Hematopoietic multipotent progenitor cell (in vitro differentiated cells): ENCODE measurements at regions not wholly inside any gene's neighbourhood (a gene's known extent, or its start where the extent isn't known, plus 50 kb on each side); places are given as distances from the start of the nearest gene placed in this dataset.
"Not testable (repeated sequence)": the region's sequence is repeated elsewhere in the genome, so short reads cannot be mapped to it uniquely, and the experiment has no call there.

Source experiments
- DNase-seq, 3 donors: peaks; one replicate each; pipeline ENCODE4 v3.0.0-alpha.2; 2011 to 2015; ENCODE audit warnings: low read depth in 2 of 3, low spot score in 2 of 3

DNA sequence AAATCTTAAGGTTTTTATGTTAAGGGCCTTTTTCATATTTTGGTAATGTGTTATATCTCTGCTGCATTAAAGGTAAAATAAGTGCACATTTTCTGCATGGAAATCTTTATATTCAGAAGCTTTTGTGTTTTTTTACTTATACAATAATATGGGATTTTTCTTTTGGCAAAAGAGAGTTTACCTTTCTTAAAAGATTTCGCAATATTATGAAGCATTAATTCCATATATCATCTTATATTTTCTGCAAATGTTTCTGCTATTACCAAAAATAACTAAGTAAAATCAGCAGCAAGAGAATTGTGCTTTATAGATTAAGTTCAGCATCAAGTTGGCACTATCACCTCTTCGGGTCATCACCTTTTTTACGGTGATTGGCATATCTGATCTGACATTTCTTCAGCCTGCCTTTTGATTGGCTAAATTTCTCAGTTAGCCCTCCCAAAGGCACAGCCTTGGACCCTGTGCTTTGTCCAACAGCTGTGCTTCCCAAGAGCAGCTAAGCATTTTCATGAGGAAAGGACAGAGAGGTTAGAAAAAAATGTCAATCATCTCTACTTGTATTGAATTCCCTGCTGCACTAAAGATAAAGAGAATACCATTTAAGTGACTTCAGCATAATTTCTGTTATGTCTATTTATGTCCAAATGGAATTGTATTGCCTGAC is 767.1 kb upstream of the PRMT6 start:
- DNase-seq: no peak

DNA sequence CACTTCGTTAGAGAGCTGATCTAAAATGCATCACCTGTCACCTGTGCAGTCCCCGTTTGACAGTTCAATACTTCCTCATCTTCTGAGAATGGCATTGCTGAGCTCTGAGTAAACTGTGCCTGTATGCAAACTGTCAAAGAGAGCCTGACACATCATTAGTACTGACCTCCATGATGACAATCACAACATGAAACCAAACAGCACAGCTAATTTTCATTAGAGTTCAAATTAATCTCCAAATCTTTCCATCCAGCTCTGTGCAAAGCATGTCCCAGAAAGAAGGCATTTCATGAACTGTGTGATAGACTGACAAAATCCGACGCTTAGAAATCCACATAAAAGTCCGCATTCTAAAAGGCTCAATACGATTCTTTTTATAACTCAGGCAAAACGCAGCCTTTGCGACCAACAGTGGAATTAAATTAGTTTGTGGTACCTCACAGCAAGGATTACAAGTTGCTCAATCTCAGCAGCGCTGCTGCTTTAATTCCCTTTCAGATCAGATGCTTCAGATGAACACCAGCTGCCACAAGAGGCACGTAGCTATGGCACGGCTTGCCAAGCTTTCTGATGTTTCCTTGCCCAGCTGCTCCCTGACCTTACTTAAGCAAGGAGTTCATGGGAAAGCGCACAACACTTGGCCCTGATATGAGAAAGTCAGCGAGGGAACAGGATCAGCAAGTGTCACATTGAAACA is 765.5 kb upstream of the PRMT6 start:
- no peak for DNase-seq

DNA sequence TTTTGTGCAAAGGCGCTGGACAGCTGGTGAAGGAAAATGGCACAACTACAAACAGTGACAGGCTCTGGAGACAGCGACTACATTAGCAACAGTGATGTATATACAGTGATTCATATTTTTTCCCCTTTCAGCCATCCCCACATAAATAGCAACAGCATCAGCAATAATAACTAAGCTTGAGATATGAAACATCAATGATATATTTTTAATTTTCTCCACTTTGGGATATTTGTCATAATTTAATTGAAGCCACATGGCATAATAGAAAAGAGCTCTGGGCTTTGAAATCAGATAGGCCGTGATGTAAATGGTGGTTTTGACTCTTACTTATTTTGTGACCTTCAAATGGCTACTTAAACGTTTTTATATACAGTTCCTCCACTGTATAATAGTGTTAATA is 764.3 kb upstream of the PRMT6 start:
- no peak for DNase-seq

- no peak for DNase-seq
Observed at GRCh38 chr1:106296431-106296830, 760.0 kb upstream of the PRMT6 start.

DNA sequence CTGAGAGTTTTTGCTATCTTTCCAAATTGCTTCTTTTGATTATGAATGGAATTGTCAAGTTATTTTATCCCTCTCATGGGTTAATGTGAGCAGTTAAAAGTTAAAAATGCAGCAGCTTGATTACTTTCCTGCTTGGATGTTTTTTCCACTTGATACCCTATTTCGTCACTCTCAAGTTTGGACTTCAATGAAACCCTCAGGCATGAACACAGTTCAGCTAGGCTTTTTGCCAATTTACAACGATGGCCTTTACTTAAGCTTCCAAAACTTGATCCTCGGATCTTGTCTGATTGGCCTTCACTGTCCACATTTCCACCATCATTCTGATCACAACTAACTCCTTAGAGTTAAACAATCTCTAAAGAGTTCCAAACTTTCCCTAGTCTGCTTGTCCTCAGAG is 752.4 kb upstream of the PRMT6 start:
- DNase-seq: no peak

- DNase-seq: no peak
Observed at GRCh38 chr1:106319612-106320011, 736.9 kb upstream of the PRMT6 start.

DNA sequence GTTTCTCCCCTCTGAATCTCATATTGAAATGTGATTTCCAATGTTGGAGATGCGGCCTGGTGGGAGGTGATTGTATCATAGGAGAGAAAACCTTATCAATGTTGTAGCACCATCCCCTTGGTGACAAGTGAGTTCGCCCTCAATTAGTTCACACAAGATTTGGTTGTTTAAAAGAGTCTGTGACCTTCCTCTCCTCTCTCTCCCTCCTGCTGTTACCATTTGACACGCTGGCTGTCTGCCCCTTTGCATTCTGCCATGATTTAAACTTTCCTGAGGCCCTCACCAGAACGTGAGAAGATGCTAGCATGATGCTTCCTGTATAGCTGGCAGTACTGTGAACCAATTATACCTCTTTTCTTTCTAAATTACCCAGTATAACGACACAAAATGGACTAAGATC is 730.9 kb upstream of the PRMT6 start:
- no peak for DNase-seq

DNA sequence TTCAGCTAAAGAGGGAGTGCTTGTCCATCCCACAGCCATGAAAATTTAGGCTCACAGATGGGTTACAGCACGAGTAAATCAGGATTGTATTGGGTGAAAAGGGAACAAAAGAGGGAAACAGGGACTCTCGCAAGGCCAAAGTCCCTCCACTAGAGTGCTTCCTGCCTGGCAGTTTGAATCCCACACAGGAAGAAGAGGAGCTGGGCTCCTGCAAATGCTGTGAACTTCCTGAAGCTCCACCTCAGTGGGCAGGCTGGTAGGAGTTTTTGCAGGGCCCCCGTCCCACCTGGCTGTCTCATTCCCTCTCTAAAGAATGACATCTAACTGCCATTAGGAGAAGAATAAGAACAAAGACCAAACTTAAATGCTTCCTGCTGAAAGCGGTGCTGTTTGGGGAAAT is 712.0 kb upstream of the PRMT6 start:
- DNase-seq: no peak

DNA sequence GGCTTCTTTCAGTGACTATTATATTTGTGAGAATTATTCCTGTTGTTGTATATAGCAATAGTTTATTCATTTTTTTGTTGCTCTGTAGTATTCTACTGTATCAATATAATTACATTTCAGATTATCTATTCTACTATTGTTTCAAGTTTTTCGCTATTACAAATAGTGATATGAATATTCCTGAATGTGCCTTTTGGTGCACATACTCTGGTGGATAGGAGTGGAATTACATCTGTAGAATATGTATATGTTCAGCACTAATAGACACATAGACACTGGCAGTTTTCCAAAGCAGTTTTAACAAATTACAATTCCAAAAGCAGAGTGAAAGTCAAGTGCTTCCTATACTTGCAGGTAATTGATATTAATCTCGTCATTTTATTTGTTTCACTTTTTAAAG is 696.2 kb upstream of the PRMT6 start:
- DNase-seq: no peak

DNA sequence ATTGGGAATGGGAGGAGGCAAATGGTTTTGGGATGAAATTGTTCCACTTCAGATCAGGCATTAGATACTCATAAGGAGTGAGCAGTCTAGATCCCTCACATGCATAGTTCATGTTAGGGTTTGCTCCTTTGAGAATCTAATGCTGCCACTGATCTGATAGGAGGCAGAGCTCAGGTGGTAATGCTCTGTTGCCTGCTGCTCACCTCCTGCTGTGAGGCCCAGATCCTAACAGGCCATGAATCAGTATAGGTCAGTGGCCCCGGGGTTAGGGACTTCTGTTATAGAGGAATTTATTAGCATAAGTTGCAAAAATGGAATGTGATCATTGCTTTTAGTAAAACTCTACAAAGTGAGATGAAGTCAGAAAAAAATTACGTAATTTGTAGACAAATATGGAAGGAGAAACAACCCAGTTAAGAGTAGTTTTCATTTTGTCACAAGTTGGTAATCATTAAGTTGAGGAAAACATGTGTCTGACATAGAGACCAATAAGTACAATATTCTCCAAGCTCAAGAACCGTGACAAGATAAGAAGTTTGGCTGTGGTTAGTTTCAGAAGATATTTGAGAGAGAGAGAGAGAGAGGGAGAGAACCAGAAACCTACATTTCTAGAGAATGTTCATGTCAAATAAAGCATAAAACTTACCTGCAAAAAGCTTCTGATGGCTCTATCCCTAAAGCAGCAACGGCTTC is 689.7 kb upstream of the PRMT6 start:
- DNase-seq: no peak

GRCh38 chr1:106378261-106378660 is 678.2 kb upstream of the PRMT6 start:
- no peak for DNase-seq

- DNase-seq: no peak
Observed at GRCh38 chr1:106380772-106381171, 675.7 kb upstream of the PRMT6 start.

- not testable (repeated sequence) for DNase-seq
Observed at GRCh38 chr1:106389160-106389559, 667.3 kb upstream of the PRMT6 start.

GRCh38 chr1:106393046-106393445 is 663.4 kb upstream of the PRMT6 start:
- DNase-seq: no peak

- no peak for DNase-seq
Observed at GRCh38 chr1:106396020-106396419, 660.5 kb upstream of the PRMT6 start.

- DNase-seq: no peak
Observed at GRCh38 chr1:106398391-106398790, 658.1 kb upstream of the PRMT6 start.

DNA sequence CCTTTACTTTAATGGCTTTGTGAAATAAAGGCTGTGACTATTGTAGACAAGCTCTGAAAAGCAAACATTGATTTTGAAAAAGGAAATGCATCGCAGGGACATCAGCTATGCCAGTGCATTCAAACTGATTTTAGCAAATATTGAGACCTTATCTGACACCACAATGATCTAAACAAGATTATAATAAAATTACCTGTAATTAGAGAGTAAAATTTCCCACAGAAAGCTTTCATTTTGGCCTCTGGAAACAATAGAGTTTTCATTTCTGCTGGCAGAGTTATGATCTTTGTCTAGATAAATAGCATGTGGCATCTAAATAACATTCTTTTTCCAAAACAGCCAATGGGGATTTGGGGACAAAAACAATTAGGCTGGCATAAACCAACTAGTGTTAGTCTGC is 650.4 kb upstream of the PRMT6 start:
- no peak for DNase-seq

- not testable (repeated sequence) for DNase-seq
Observed at GRCh38 chr1:106412321-106412720, 644.2 kb upstream of the PRMT6 start.

DNA sequence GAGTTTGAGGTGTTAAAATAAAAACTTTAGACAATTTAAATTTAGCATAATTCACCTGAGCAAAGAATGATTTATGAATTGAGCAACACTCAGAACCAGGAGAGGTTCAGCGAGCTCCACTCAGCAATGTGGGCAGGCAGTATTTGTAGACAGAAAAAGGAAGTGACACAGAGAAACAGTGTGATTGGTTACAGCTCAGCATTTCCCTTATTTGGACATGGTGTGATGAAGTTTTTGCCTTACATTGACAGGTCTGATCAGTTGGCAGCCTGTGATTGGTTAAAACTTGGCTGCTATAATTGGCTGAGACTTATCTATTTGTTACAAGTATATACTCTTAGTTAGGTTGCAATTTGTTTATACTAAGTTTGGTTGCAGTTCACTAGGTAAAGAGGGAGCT is 621.2 kb upstream of the PRMT6 start:
- DNase-seq: no peak

DNA sequence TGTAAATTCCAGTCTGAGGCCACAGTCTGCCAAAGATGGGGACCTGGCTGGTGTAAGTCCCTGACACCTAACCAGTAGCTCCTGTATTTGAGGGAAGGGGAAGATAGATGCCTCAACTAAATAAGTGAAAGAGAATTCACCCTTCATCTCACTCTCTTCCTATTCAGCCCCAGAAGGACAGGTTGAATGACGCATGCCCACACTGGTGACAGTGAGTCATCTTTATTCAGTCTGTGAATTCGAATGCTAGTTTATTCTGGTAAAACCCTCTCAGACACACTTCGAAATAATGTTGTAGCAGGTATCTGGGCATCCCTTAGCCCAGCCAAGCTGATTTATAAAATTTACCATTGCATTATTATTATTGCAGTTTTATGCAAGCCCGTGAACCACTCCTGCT is 617.0 kb upstream of the PRMT6 start:
- no peak for DNase-seq

GRCh38 chr1:106447466-106447865 is 609.0 kb upstream of the PRMT6 start:
- no peak for DNase-seq

DNA sequence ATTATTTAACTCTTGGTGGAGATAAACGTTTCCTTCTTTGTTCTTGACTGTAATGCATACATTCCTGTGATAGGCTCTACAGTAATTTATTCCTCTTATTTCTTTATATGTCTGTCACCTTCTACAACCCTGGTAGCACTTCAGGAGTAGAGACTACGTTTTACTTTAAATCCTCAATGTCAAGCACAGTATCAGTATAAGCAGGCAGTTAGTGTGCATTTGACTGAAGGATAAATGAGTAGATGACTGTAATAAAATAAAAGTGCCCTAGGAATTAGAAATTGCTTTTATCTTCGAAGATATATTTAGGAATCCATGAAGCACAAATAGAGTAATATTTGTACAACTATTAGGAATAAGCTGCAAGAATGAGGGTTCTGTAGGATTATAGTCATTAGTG is 599.6 kb upstream of the PRMT6 start:
- no peak for DNase-seq
